SK-N-SH treated with all-trans-retinoic acid at 6 μM for 48 hours (cell line): ENCODE measurements at regions not wholly inside any gene's neighbourhood (a gene's known extent, or its start where the extent isn't known, plus 50 kb on each side); places are given as distances from the start of the nearest gene placed in this dataset.
A peak's percentile ranks its signal among the peaks of the same experiment; 100 is the strongest.
"Not testable (repeated sequence)": the region's sequence is repeated elsewhere in the genome, so short reads cannot be mapped to it uniquely, and the experiment has no call there.

Experiments used
- ATAC-seq: fragments of 200-7000 bp; cut with Tn5 transposase; 3 replicates; pipeline ENCODE4 v1.9.1; 2020; ENCODE audit warnings: mild to moderate bottlenecking, moderate library complexity
- ARNTL ChIP-seq: fragments of 450-650 bp; formaldehyde crosslinking; IDR thresholded peaks from 2 replicates; pipeline ENCODE4 v1.5.0; 2020; ENCODE audit warnings: low read depth, mild to moderate bottlenecking, moderate library complexity, borderline replicate concordance
- CREB5 ChIP-seq: fragments of 250-450 bp; sonication (Bioruptor Pico); IDR thresholded peaks from 2 replicates; pipeline ENCODE4 v1.5.1; 2020; ENCODE audit warnings: low read depth, mild to moderate bottlenecking, moderate library complexity
- CSDC2 ChIP-seq: fragments of 250-450 bp; sonication (Bioruptor Pico); IDR thresholded peaks from 2 replicates; pipeline ENCODE4 v1.5.0; 2020; ENCODE audit warnings: mild to moderate bottlenecking, moderate library complexity
- ESRRG ChIP-seq: fragments of 250-450 bp; sonication (Bioruptor Pico); IDR thresholded peaks from 2 replicates; pipeline ENCODE4 v1.6.1; 2021; ENCODE audit warnings: mild to moderate bottlenecking
- GLIS3 ChIP-seq: fragments of 250-450 bp; sonication (Bioruptor Pico); IDR thresholded peaks from 2 replicates; pipeline ENCODE4 v1.5.0; 2020; ENCODE audit warnings: mild to moderate bottlenecking, moderate library complexity
- ISL1 ChIP-seq: fragments of 250-450 bp; sonication (Bioruptor Pico); IDR thresholded peaks from 2 replicates; pipeline ENCODE4 v2.1.2; 2022; ENCODE audit warnings: mild to moderate bottlenecking, moderate library complexity
- PPARA ChIP-seq: fragments of 250-450 bp; sonication (Bioruptor Pico); IDR thresholded peaks from 2 replicates; pipeline ENCODE4 v1.5.0; 2020; ENCODE audit warnings: mild to moderate bottlenecking, borderline replicate concordance
- RARB ChIP-seq: fragments of 250-450 bp; sonication (Bioruptor Pico); IDR thresholded peaks from 2 replicates; pipeline ENCODE4 v1.8.0; 2021; ENCODE audit warnings: mild to moderate bottlenecking, moderate library complexity
- SNAI2 ChIP-seq: fragments of 250-450 bp; sonication (Bioruptor Pico); IDR thresholded peaks from 2 replicates; pipeline ENCODE4 v1.5.0; 2020; ENCODE audit warnings: mild to moderate bottlenecking, moderate library complexity
- TCF4 ChIP-seq: fragments of 250-450 bp; sonication (Bioruptor Pico); IDR thresholded peaks from 2 replicates; pipeline ENCODE4 v1.8.0; 2021; ENCODE audit warnings: mild to moderate bottlenecking, moderate library complexity, borderline replicate concordance
- TSHZ2 ChIP-seq: fragments of 250-450 bp; sonication (Bioruptor Pico); IDR thresholded peaks from 2 replicates; pipeline ENCODE4 v1.5.0; 2020; ENCODE audit warnings: mild to moderate bottlenecking, moderate library complexity
- ZFP3 ChIP-seq: fragments of 250-450 bp; sonication (Bioruptor Pico); IDR thresholded peaks from 2 replicates; pipeline ENCODE4 v1.5.0; 2020; ENCODE audit warnings: mild to moderate bottlenecking, moderate library complexity
- ZFP30 ChIP-seq: fragments of 450-650 bp; formaldehyde crosslinking; IDR thresholded peaks from 2 replicates; pipeline ENCODE4 v1.5.0; 2022; ENCODE audit warnings: mild to moderate bottlenecking, moderate library complexity
- TF ChIP-seq, protein P1 (sequence below): fragments of 250-450 bp; sonication (Bioruptor Pico); IDR thresholded peaks from 2 replicates; pipeline ENCODE4 v1.8.0; 2021; ENCODE audit warnings: low read depth, mild to moderate bottlenecking, moderate library complexity, borderline replicate concordance

DNA sequence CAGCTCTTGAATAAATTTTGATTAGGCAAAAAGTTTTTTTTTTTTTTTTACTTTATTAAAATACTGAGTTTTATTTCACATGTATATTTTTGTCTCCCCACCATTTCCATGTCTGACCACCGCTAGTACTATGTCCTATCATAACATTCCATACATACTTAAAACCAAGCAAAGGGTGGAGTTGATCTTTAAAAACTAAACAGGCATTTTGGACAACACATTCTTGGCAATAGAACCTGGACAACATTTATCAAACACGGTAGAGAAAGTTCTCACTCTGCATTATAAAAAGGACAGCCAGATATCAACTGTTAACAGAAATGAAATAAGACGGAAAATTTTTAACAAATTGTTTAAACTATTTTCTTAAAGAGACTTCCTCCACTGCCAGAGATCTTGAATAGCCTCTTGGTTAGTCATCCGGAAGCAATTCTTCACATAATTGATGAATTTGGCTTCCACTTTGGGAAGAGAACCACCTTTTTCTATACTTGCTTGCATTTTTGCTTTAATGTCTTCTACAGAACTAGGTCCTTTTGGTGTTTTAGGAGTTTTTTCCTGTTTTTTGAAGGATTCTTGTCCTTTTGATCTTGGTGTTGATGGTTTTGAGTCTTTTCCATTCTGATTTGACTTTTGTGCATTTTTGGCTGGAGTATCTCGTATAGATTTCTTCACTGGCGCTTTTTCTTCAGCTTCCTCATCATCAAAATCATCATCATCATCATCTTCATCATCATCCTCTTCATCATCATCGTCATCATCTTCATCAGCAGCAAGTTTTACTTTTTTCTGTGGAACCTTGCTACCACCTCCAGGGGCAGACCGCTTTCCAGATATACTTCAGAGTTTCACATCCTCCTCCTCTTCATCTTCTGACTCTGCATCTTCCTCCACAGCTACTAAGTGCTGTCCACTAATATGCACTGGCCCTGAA lies 58.7 kb downstream of the POU5F2 start:
- TF ChIP-seq ISL1 (CRISPR knock-in tag), result 0 out of 2 replicates have a peak, but pooled peaks have one; percentile 17
- TF ChIP-seq, all 23 proteins: peak for 1; not testable (repeated sequence) for 22
- not testable (repeated sequence) for ATAC-seq

GRCh38 chr5:93681432-93681831 lies 60.0 kb downstream of the POU5F2 start:
- ATAC-seq, result no peak
- TF ChIP-seq ESRRG, result no peak
- no peak for TF ChIP-seq CREB5 (CRISPR knock-in tag)
- no peak for TF ChIP-seq ARNTL

GRCh38 chr5:93677359-93677891 lies 64.0 kb downstream of the POU5F2 start:
- TF ChIP-seq TCF4 (CRISPR knock-in tag), result 0 out of 2 replicates have a peak, but pooled peaks have one; percentile 39
- TF ChIP-seq TSHZ2, result peak; percentile 63; the same call in 1 of the 2 replicates
- TF ChIP-seq PPARA (CRISPR knock-in tag), result no peak
- TF ChIP-seq, protein P1, sequence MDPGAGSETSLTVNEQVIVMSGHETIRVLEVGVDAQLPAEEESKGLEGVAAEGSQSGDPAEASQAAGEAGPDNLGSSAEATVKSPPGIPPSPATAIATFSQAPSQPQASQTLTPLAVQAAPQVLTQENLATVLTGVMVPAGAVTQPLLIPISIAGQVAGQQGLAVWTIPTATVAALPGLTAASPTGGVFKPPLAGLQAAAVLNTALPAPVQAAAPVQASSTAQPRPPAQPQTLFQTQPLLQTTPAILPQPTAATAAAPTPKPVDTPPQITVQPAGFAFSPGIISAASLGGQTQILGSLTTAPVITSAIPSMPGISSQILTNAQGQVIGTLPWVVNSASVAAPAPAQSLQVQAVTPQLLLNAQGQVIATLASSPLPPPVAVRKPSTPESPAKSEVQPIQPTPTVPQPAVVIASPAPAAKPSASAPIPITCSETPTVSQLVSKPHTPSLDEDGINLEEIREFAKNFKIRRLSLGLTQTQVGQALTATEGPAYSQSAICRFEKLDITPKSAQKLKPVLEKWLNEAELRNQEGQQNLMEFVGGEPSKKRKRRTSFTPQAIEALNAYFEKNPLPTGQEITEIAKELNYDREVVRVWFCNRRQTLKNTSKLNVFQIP, result 0 out of 2 replicates have a peak, but pooled peaks have one; percentile 25
- no peak for TF ChIP-seq GLIS3
- ATAC-seq, result peak; percentile 99

DNA sequence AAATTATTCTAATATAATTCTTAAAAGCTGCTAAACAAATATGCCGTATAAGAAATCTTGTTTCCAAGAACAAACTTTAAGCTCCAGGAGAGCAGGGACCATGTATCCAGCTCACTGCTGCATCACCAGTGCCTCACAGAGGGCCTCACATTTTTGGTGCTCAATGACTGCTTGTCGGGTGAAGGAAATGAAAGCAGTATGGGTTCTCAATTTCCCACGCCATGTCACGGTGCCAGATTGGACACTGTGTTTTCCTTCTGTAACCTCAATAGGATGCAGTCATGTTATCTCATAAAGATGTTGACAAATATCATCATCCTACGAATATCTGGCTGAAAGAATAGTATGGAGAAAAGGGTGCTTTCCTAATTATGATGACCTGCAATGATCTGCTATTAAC lies 64.7 kb downstream of the POU5F2 start:
- ATAC-seq, result no peak

GRCh38 chr5:93675460-93676450 lies 65.6 kb downstream of the POU5F2 start:
- TF ChIP-seq GLIS3 (no peak), ZFP3 (CRISPR knock-in tag) (no peak), RARB (CRISPR knock-in tag) (no peak), CREB5 (CRISPR knock-in tag) (no peak), CSDC2 (CRISPR knock-in tag) (no peak), PPARA (CRISPR knock-in tag) (no peak), ARNTL (no peak), ISL1 (CRISPR knock-in tag) (no peak)
- TF ChIP-seq, all 23 proteins: peak for 0
- ATAC-seq, result no peak

More for the DNA sequence above, 64.7 kb downstream of the POU5F2 start:
- TF ChIP-seq ZFP30 (CRISPR knock-in tag) (no peak), CREB5 (CRISPR knock-in tag) (no peak), SNAI2 (CRISPR knock-in tag) (no peak), ISL1 (CRISPR knock-in tag) (no peak)
